Transverse colon (tissue), 4 donors: ENCODE measurements at regions not wholly inside any gene's neighbourhood (a gene's known extent, or its start where the extent isn't known, plus 50 kb on each side); places are given as distances from the start of the nearest gene placed in this dataset.

ENCODE experiments used
- DNase-seq: peaks from one replicate; pipeline ENCODE4 v3.0.0-alpha.2; 2019
- H3K27ac ChIP-seq, 4 donors: fragments of 200-600 bp; sonication (generic); 2 replicates each; pipeline ENCODE4 v1.5.1; 2016 to 2018; ENCODE audit warnings: inconsistent platforms in 4 of 4
- H3K27me3 ChIP-seq: fragments of 200-600 bp; sonication (generic); 2 replicates; pipeline ENCODE4 v1.5.1; 2017; ENCODE audit warnings: inconsistent platforms
- H3K36me3 ChIP-seq, 4 donors: fragments of 200-600 bp; sonication (generic); 2 replicates each; pipeline ENCODE4 v1.5.1; 2017 to 2019; ENCODE audit warnings: inconsistent platforms in 4 of 4
- H3K4me1 ChIP-seq, 4 donors: fragments of 200-600 bp; sonication (generic); 2 replicates each; pipeline ENCODE4 v1.5.1; 2017 to 2020; ENCODE audit warnings: inconsistent platforms in 4 of 4
- H3K4me3 ChIP-seq, 4 donors: fragments of 200-600 bp; sonication (generic); 1 replicate in 1 of 4; 2 replicates in 3 of 4; pipeline versions ENCODE4 v1.5.1 to v1.6.1; 2017 to 2019; ENCODE audit warnings: inconsistent platforms in 4 of 4
- H3K9me3 ChIP-seq, 2 donors: fragments of 200-600 bp; sonication (generic); 2 replicates each; pipeline ENCODE4 v1.5.1; 2017 to 2019; ENCODE audit warnings: inconsistent platforms in 2 of 2
- EP300 ChIP-seq: sonication (generic); formaldehyde crosslinking; IDR thresholded peaks from one replicate; pipeline ENCODE4 v1.6.1; 2017; ENCODE audit warnings: antibody characterized with exemption, low read depth
- POLR2A ChIP-seq: fragments of 450-650 bp; IDR thresholded peaks from one replicate; pipeline ENCODE4 v1.6.1; 2016; ENCODE audit warnings: antibody characterized with exemption, mild to moderate bottlenecking, moderate library complexity
- POLR2AphosphoS5 ChIP-seq, 3 donors: sonication (generic); formaldehyde crosslinking; IDR thresholded peaks; one replicate each; pipeline ENCODE4 v1.6.1; 2016; ENCODE audit warnings: antibody characterized with exemption in 3 of 3
- WGBS, 2 donors: methylation state at CpG; one replicate each; pipeline ENCODE4 v1.1.5; 2018; ENCODE audit warnings: low coverage in 1 of 2; 5-methylcytosine and 5-hydroxymethylcytosine counted together
- in situ Hi-C, 4 donors: fragments of 200-750 bp; cut with MboI; loops; one replicate each; pipeline versions ENCODE4 v1.15.0 to v1.15.1; 2017; ENCODE audit warnings: low sequenced_read_pairs in 3 of 4, low pct_ligation_motif_present in 1 of 4, low pct_unique_long_range_greater_than_20kb in 1 of 4
- intact Hi-C: fragments of 100-400 bp; cut with DNase I; formaldehyde crosslinking; loops from one replicate; pipeline ENCODE4 v1.15.1; 2023; ENCODE audit warnings: low total_unique reads
- TF ChIP-seq, protein P1 (sequence below), 5 experiments: fragments of 200-600 bp in 3 of 5; fragments of 450-650 bp in 2 of 5; sonication (generic) in 3 of 5; IDR thresholded peaks; 1 replicate in 2 of 5; 2 replicates in 3 of 5; pipeline ENCODE4 v1.5.1; 2016 to 2017; ENCODE audit warnings: antibody characterized with exemption in 5 of 5, inconsistent platforms in 3 of 5, mild to moderate bottlenecking in 2 of 5, moderate library complexity in 1 of 5

DNA sequence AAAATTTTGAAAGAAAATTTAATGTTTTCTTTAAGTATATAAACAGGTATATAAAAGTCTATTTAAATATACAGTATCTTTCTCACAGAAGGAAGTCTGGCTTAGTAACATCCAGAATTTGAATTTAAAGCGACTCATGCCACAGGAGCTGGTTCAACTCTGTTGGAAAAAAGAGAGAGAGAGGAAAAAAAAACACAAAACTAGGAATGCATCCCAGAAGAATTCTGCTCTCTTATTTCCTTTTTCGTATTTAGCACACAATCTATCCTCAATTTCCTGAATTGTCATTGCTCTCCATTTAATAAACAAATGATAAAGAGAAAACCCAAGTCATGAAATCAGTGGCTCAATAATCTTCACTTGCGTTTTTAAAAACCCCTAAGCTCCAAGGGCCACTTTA is 107.5 kb upstream of the SCAF8 start:
- Histone ChIP-seq H3K9me3 (no peaks in the 10 kb centered on the region), H3K4me1 (no peaks in the 10 kb centered on the region), H3K36me3 (no peaks in the 10 kb centered on the region), H3K4me3 (no peak overlapping the region), H3K27ac (no peak overlapping the region), H3K27me3 (no peaks in the 10 kb centered on the region)
- no peak for DNase-seq
- TF ChIP-seq, protein P1, sequence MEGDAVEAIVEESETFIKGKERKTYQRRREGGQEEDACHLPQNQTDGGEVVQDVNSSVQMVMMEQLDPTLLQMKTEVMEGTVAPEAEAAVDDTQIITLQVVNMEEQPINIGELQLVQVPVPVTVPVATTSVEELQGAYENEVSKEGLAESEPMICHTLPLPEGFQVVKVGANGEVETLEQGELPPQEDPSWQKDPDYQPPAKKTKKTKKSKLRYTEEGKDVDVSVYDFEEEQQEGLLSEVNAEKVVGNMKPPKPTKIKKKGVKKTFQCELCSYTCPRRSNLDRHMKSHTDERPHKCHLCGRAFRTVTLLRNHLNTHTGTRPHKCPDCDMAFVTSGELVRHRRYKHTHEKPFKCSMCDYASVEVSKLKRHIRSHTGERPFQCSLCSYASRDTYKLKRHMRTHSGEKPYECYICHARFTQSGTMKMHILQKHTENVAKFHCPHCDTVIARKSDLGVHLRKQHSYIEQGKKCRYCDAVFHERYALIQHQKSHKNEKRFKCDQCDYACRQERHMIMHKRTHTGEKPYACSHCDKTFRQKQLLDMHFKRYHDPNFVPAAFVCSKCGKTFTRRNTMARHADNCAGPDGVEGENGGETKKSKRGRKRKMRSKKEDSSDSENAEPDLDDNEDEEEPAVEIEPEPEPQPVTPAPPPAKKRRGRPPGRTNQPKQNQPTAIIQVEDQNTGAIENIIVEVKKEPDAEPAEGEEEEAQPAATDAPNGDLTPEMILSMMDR (IDR thresholded peaks at IDR 0.05), result no peak
- TF ChIP-seq EP300 (no peak), POLR2AphosphoS5 (IDR thresholded peaks at IDR 0.05) (no peak)
- intact Hi-C loops, result no loop called here
- in situ Hi-C loops, result no loop called here
- 68 to 88% methylated on average over 3 of the region's 3 CpGs for WGBS, 2 donors

DNA sequence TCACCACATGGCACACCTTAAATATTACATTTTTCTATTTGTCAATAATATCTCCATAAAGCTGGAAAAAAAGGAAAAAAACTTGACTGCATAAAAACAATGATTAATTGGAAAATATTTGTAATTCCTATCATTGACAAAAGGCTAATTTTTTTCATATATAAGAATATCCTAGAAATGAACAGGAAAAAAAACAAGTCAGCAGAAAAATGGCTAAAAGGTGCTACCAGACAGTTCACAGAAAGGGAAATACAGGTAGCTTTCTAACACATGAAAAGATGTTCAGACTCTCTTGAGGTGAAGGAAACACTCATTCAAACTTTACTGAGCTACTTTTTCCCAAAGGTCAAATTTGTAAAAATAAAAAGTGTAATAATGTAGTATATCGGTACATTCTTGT is 104.1 kb upstream of the SCAF8 start:
- Histone ChIP-seq H3K4me3 (no peak overlapping the region), H3K27me3 (no peaks in the 10 kb centered on the region), H3K9me3 (no peaks in the 10 kb centered on the region), H3K27ac (no peak overlapping the region), H3K4me1 (no peaks in the 10 kb centered on the region), H3K36me3 (no peaks in the 10 kb centered on the region)
- no peak for DNase-seq
- in situ Hi-C loops (no loop called here), intact Hi-C loops (no loop called here)
- 92 to 100% methylated on average over 1 of the region's 1 CpG for WGBS, 2 donors
- TF ChIP-seq, protein P1 (IDR thresholded peaks at IDR 0.05), result no peak
- TF ChIP-seq EP300 (no peak), POLR2A (no peak), POLR2AphosphoS5 (IDR thresholded peaks at IDR 0.05) (no peak)

DNA sequence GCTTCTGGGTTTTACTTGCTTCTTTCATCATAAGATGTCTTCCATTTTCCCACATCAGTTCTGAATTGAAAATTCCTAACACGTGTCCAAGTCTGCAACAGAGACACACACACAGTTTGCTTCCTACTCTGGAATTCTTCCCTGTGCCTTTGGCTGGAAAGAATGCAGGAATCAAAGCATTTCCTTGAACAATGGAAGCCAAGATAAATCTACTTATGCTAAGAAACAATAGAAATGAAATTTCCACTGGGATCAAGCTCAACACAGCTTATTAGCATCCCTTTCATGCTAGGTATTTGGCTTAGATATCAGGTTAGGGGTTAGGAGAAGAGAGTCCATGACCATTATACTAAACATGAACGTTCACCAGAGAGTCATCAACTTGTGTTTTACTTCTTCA is 101.1 kb upstream of the SCAF8 start:
- intact Hi-C loops (no loop called here), in situ Hi-C loops (no loop called here)
- Histone ChIP-seq H3K9me3 (no peaks in the 10 kb centered on the region), H3K27me3 (no peaks in the 10 kb centered on the region), H3K4me3 (no peak overlapping the region), H3K36me3 (no peaks in the 10 kb centered on the region), H3K27ac (no peak overlapping the region), H3K4me1 (no peaks in the 10 kb centered on the region)
- TF ChIP-seq EP300, result no peak
- no peak for TF ChIP-seq POLR2A
- TF ChIP-seq, protein P1 (IDR thresholded peaks at IDR 0.05), result no peak
- no peak for TF ChIP-seq POLR2AphosphoS5 (IDR thresholded peaks at IDR 0.05)
- no peak for DNase-seq
- 11 to 37% methylated on average over 1 to 2 of the region's 2 CpGs for WGBS, 2 donors

DNA sequence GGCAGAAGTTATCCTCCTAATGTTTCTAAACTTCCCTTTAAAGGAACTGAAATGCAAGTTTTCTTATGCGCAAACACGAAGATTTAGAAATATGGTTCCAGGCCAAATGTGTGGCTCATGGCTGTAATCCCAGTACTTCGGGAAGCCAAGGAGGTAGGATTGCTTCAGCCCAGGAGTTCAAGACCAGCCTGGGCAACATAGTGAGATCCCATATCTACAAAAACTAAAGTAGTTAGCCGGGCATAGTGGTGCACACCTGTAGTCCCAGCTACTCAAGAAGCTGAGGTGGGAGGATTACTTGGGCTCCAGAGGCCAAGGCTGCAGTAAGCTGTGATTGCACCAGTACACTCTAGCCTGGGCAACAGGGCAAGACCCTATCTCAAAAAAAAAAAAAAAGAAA is 95.8 kb upstream of the SCAF8 start:
- WGBS, 2 donors, result 89% methylated on average over 4 of the region's 4 CpGs; no CpG with 5 or more reads in 1 of the 2 donors
- intact Hi-C loops, result no loop called here
- H3K4me1 ChIP-seq, result no peaks in the 10 kb centered on the region
- H3K36me3 ChIP-seq, result no peaks in the 10 kb centered on the region
- no peak overlapping the region for H3K27ac ChIP-seq
- H3K9me3 ChIP-seq, result no peaks in the 10 kb centered on the region
- H3K27me3 ChIP-seq, result no peaks in the 10 kb centered on the region
- TF ChIP-seq, protein P1 (IDR thresholded peaks at IDR 0.05), result no peak
- TF ChIP-seq EP300, result no peak
- TF ChIP-seq POLR2AphosphoS5 (IDR thresholded peaks at IDR 0.05), result no peak
- TF ChIP-seq POLR2A, result no peak
- in situ Hi-C loops, result no loop called here
- H3K4me3 ChIP-seq, result no peak overlapping the region
- no peak for DNase-seq
